Right lobe of liver (tissue), 6 donors: ENCODE measurements at regions not wholly inside any gene's neighbourhood (a gene's known extent, or its start where the extent isn't known, plus 50 kb on each side); places are given as distances from the start of the nearest gene placed in this dataset.

Experiments used
- ATAC-seq, 4 donors: fragments of 200-7000 bp; cut with Tn5 transposase; one replicate each; pipeline ENCODE4 v1.9.1; 2020; ENCODE audit warnings: mild to moderate bottlenecking in 4 of 4, moderate library complexity in 4 of 4
- DNase-seq, 3 donors: peaks; one replicate each; pipeline ENCODE4 v3.0.0-alpha.2; 2020
- H3K27ac ChIP-seq, 3 donors: fragments of 200-600 bp; one replicate each; pipeline ENCODE4 v1.8.0; 2022
- H3K27me3 ChIP-seq, 2 donors: fragments of 200-600 bp; one replicate each; pipeline ENCODE4 v1.8.0; 2022
- H3K36me3 ChIP-seq, 4 donors: fragments of 200-600 bp; sonication (generic) in 1 of 4; one replicate each; pipeline versions ENCODE4 v1.5.1 to v1.8.0; 2017 to 2022; ENCODE audit warnings: control low read depth in 1 of 4
- H3K4me1 ChIP-seq, 4 donors: fragments of 200-600 bp; sonication (generic) in 1 of 4; one replicate each; pipeline versions ENCODE4 v1.5.1 to v1.8.0; 2017 to 2022; ENCODE audit warnings: control low read depth in 1 of 4
- H3K4me3 ChIP-seq, 3 donors: fragments of 200-600 bp; one replicate each; pipeline ENCODE4 v1.8.0; 2022
- H3K9me3 ChIP-seq, 4 donors: fragments of 200-600 bp; sonication (generic) in 1 of 4; one replicate each; pipeline versions ENCODE4 v1.5.1 to v1.8.0; 2017 to 2022; ENCODE audit warnings: control low read depth in 1 of 4
- CTCF ChIP-seq, 4 donors: fragments of 200-600 bp in 3 of 4; fragments of 450-650 bp in 1 of 4; IDR thresholded peaks; one replicate each; pipeline versions ENCODE4 v1.5.1 to v1.8.0; 2016 to 2022; ENCODE audit warnings: antibody characterized with exemption in 4 of 4, mild to moderate bottlenecking in 2 of 4
- POLR2A ChIP-seq: fragments of 450-650 bp; IDR thresholded peaks from one replicate; pipeline ENCODE4 v1.6.1; 2017; ENCODE audit warnings: antibody characterized with exemption, mild to moderate bottlenecking
- WGBS: methylation state at CpG from one replicate; pipeline ENCODE4 v1.1.6; 2018; ENCODE audit warnings: low coverage, low lambda C conversion rate; ENCODE audit not compliant: insufficient coverage; ENCODE audit errors: missing lambda C conversion rate; 5-methylcytosine and 5-hydroxymethylcytosine counted together
- intact Hi-C, 2 donors: fragments of 100-400 bp; cut with DNase I; formaldehyde crosslinking; loops; one replicate each; pipeline versions ENCODE4 v1.11.2 to v1.14.1; 2022
- donor health status: DM: no; HTN: yes; CAD: no.
- donor health status: DM: no; HTN: no; CAD: no.
- donor health status: DM: no; HTN: no; CAD: no.
- donor health status: DM: no; HTN: yes; CAD: no.
- donor health status: DM: no; HTN: yes; CAD: no.

GRCh38 chr5:7244208-7244607, 151.7 kb upstream of the ADCY2 start:
- ATAC-seq: no peak
- Histone ChIP-seq H3K4me3 (no peak overlapping the region), H3K4me1 (no peaks in the 10 kb centered on the region), H3K36me3 (no peaks in the 10 kb centered on the region), H3K27me3 (no peaks in the 10 kb centered on the region), H3K27ac (no peak overlapping the region), H3K9me3 (no peaks in the 10 kb centered on the region)
- 59% methylated on average over 3 of the region's 3 CpGs for WGBS
- intact Hi-C loops: no loop called here
- no peak for DNase-seq
- TF ChIP-seq POLR2A (no peak), CTCF (IDR thresholded peaks at IDR 0.05) (no peak)

GRCh38 chr5:7245121-7245651, 150.8 kb upstream of the ADCY2 start:
- ATAC-seq: no peak
- no peaks in the 10 kb centered on the region for H3K36me3 ChIP-seq

GRCh38 chr5:7246287-7246686, 149.7 kb upstream of the ADCY2 start:
- ATAC-seq (no peak), DNase-seq (no peak)
- H3K4me1 ChIP-seq: no peaks in the 10 kb centered on the region
- no peak overlapping the region for H3K27ac ChIP-seq
- TF ChIP-seq POLR2A: no peak
- no peak for TF ChIP-seq CTCF (IDR thresholded peaks at IDR 0.05)
- no peak overlapping the region for H3K4me3 ChIP-seq
- WGBS: 40% methylated on average over 1 of the region's 1 CpG
- no peaks in the 10 kb centered on the region for H3K9me3 ChIP-seq
- H3K36me3 ChIP-seq: no peaks in the 10 kb centered on the region
- intact Hi-C loops: no loop called here
- H3K27me3 ChIP-seq: no peaks in the 10 kb centered on the region

More at GRCh38 chr5:7245121-7245651, 150.8 kb upstream of the ADCY2 start:
- no peak for TF ChIP-seq CTCF (IDR thresholded peaks at IDR 0.05)
- no peak for TF ChIP-seq POLR2A
- DNase-seq: no peak
- H3K9me3 ChIP-seq: no peaks in the 10 kb centered on the region
- WGBS: 76% methylated on average over 2 of the region's 2 CpGs
- H3K27ac ChIP-seq: no peak overlapping the region
- intact Hi-C loops: no loop called here
- no peaks in the 10 kb centered on the region for H3K27me3 ChIP-seq
- H3K4me1 ChIP-seq: no peaks in the 10 kb centered on the region
- H3K4me3 ChIP-seq: no peak overlapping the region

- intact Hi-C loops: no loop called here
- Histone ChIP-seq H3K4me1 (no peaks in the 10 kb centered on the region), H3K9me3 (no peaks in the 10 kb centered on the region), H3K36me3 (no peaks in the 10 kb centered on the region), H3K4me3 (no peak overlapping the region), H3K27me3 (no peaks in the 10 kb centered on the region), H3K27ac (no peak overlapping the region)
- TF ChIP-seq CTCF (IDR thresholded peaks at IDR 0.05) (no peak), POLR2A (no peak)
- no peak for ATAC-seq
- WGBS: 42% methylated on average over 2 of the region's 2 CpGs
- no peak for DNase-seq
Measured at GRCh38 chr5:7250004-7250403, 145.9 kb upstream of the ADCY2 start.

GRCh38 chr5:7250611-7251010, 145.3 kb upstream of the ADCY2 start:
- H3K27me3 ChIP-seq: no peaks in the 10 kb centered on the region
- TF ChIP-seq POLR2A (no peak), CTCF (IDR thresholded peaks at IDR 0.05) (no peak)
- H3K27ac ChIP-seq: no peak overlapping the region
- no peak overlapping the region for H3K4me3 ChIP-seq
- intact Hi-C loops: no loop called here
- no peak for DNase-seq
- ATAC-seq: peak in 1 of 4 donors; percentile 24
- H3K9me3 ChIP-seq: no peaks in the 10 kb centered on the region
- H3K4me1 ChIP-seq: no peaks in the 10 kb centered on the region
- WGBS: 35% methylated on average over 3 of the region's 3 CpGs
- no peaks in the 10 kb centered on the region for H3K36me3 ChIP-seq
